ENCODE measurements at regions not wholly inside any gene's neighbourhood (a gene's known extent, or its start where the extent isn't known, plus 50 kb on each side); places are given as distances from the start of the nearest gene placed in this dataset.

DNA sequence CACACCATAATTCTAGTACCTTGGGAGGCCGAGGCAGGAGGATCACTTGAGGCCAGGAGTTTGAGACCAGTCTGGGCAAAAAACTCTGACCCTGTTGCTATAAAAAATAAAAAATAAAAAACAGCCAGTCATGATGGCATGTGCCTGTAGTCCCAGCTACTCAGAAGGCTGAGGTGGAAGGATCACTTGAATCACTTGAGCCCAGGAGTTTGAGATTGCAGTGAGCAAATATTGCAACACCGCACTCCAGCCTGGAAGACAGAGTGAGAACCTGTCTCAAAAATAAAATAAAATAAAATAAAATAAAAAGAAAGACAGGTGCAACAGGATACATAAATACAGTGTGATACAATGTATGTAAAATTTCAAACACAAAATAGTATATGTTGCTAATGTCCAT lies 154.5 kb downstream of the OTOR start:
- BruUV-seq (replicated peaks): no TSS peak
- Histone ChIP-seq H4K20me1 (ENCODE audit: control insufficient read depth, insufficient read depth) (no peaks in the 10 kb centered on the region), H3K9ac (ENCODE audit: control insufficient read depth, insufficient read depth, low read length) (no peak overlapping the region), H2AFZ (ENCODE audit: control insufficient read depth, low read depth, low read length) (no peak overlapping the region), H3K4me3 (no peak overlapping the region), H3K9me3 (replicated peaks; ENCODE audit: control insufficient read depth, insufficient read depth, low read length) (no peaks in the 10 kb centered on the region), H3K27ac (ENCODE audit: control insufficient read depth, insufficient read depth) (no peak overlapping the region), H3K79me2 (ENCODE audit: control insufficient read depth, insufficient read depth, low read length) (no peaks in the 10 kb centered on the region), H3K36me3 (ENCODE audit: control insufficient read depth in 2 of 2, insufficient read depth in 2 of 2, low read length in 1 of 2) (no peaks in the 10 kb centered on the region), H3K27me3 (replicated peaks in 1 of 2; ENCODE audit: control insufficient read depth in 2 of 2, insufficient read depth in 2 of 2, low read length in 1 of 2) (no peaks in the 10 kb centered on the region), H3K4me2 (ENCODE audit: control insufficient read depth, insufficient read depth) (no peak overlapping the region), H3K4me1 (ENCODE audit: control insufficient read depth, insufficient read depth, low read length) (no peaks in the 10 kb centered on the region)
- ATAC-seq: no peak
- ChIA-PET POLR2A (no interaction called here), SMC1A (ENCODE audit: uncharacterized antibody, unreplicated experiment) (no interaction called here), CTCF (no interaction called here), RAD21 (ENCODE audit: unreplicated experiment) (no interaction called here)
- intact Hi-C loops (cut with micrococcal nuclease; ENCODE audit: unreplicated experiment): no loop called here
- TF ChIP-seq YY1 (IDR thresholded peaks at IDR 0.05; ENCODE audit: low read depth, low read length): no peak
- TF ChIP-seq ASH2L (IDR thresholded peaks at IDR 0.05; ENCODE audit: borderline replicate concordance, low read depth): no peak
- no peak for TF ChIP-seq REST (IDR thresholded peaks at IDR 0.05; ENCODE audit: low read depth, low read length)
- FAIRE-seq: no peak
- WGBS (ENCODE audit: insufficient coverage, insufficient replicate concordance, low lambda C conversion rate, missing lambda C conversion rate): 35% methylated on average over 2 of the region's 2 CpGs
- in situ Hi-C loops (cut with MboI): no loop called here
- no peak for DNase-seq (ENCODE audit: low read depth, low spot score)

DNA sequence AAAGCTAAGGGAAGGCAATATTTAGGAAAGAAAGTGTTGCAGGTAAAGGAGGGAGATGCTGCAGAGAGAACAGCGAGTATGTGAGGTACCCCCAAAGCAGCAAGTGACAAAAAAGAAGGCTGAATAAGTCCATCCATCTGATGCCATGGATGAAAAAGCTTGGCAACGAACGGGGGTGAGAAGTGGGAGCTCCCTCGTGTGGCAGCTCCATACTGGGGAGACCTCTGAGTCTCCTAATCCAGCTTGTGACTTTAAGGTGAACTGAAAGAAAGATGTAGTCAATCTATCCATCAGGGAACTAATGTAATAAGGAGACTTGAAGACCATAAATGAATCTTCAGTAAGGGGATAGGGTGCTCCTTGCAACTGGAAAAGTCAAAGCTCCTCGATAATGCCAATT lies 156.6 kb downstream of the OTOR start:
- no peak for DNase-seq (ENCODE audit: low read depth, low spot score)
- SMC1A ChIA-PET (ENCODE audit: uncharacterized antibody, unreplicated experiment): no interaction called here
- BruUV-seq (replicated peaks): no TSS peak

More for the DNA sequence above, 156.6 kb downstream of the OTOR start:
- Histone ChIP-seq H3K27me3 (replicated peaks in 1 of 2; ENCODE audit: control insufficient read depth in 2 of 2, insufficient read depth in 2 of 2, low read length in 1 of 2) (no peaks in the 10 kb centered on the region), H3K79me2 (ENCODE audit: control insufficient read depth, insufficient read depth, low read length) (no peaks in the 10 kb centered on the region), H3K36me3 (ENCODE audit: control insufficient read depth in 2 of 2, insufficient read depth in 2 of 2, low read length in 1 of 2) (no peaks in the 10 kb centered on the region), H2AFZ (ENCODE audit: control insufficient read depth, low read depth, low read length) (no peak overlapping the region), H3K27ac (ENCODE audit: control insufficient read depth, insufficient read depth) (no peak overlapping the region), H3K4me3 (no peak overlapping the region), H3K4me2 (ENCODE audit: control insufficient read depth, insufficient read depth) (no peak overlapping the region), H3K4me1 (ENCODE audit: control insufficient read depth, insufficient read depth, low read length) (no peaks in the 10 kb centered on the region), H4K20me1 (ENCODE audit: control insufficient read depth, insufficient read depth) (no peaks in the 10 kb centered on the region), H3K9me3 (replicated peaks; ENCODE audit: control insufficient read depth, insufficient read depth, low read length) (no peaks in the 10 kb centered on the region), H3K9ac (ENCODE audit: control insufficient read depth, insufficient read depth, low read length) (no peak overlapping the region)
- 6% methylated on average over 5 of the region's 5 CpGs for WGBS (ENCODE audit: insufficient coverage, insufficient replicate concordance, low lambda C conversion rate, missing lambda C conversion rate)
- FAIRE-seq (no peak), ATAC-seq (no peak)
- in situ Hi-C loops (cut with MboI) (no loop called here), intact Hi-C loops (cut with micrococcal nuclease; ENCODE audit: unreplicated experiment) (loop anchor here (5.0 kb wide), 1 partner anchor 48 kb away; no protein-coding TSS in a partner anchor)
- ChIA-PET RAD21 (ENCODE audit: unreplicated experiment) (no interaction called here), CTCF (no interaction called here), POLR2A (no interaction called here)
- TF ChIP-seq SMAD1 (IDR thresholded peaks at IDR 0.05; ENCODE audit: low read depth, partially characterized antibody) (no peak), CHD2 (IDR thresholded peaks at IDR 0.05; ENCODE audit: borderline replicate concordance, low read depth, low read length) (no peak), ZSCAN29 (IDR thresholded peaks at IDR 0.05) (no peak)
